Fibroblast of gingiva (primary cell): ENCODE measurements at regions not wholly inside any gene's neighbourhood (a gene's known extent, or its start where the extent isn't known, plus 50 kb on each side); places are given as distances from the start of the nearest gene placed in this dataset.

Source experiments
- DNase-seq: peaks from one replicate; pipeline ENCODE4 v3.0.0-alpha.2; 2011; ENCODE audit warnings: low read depth

DNA sequence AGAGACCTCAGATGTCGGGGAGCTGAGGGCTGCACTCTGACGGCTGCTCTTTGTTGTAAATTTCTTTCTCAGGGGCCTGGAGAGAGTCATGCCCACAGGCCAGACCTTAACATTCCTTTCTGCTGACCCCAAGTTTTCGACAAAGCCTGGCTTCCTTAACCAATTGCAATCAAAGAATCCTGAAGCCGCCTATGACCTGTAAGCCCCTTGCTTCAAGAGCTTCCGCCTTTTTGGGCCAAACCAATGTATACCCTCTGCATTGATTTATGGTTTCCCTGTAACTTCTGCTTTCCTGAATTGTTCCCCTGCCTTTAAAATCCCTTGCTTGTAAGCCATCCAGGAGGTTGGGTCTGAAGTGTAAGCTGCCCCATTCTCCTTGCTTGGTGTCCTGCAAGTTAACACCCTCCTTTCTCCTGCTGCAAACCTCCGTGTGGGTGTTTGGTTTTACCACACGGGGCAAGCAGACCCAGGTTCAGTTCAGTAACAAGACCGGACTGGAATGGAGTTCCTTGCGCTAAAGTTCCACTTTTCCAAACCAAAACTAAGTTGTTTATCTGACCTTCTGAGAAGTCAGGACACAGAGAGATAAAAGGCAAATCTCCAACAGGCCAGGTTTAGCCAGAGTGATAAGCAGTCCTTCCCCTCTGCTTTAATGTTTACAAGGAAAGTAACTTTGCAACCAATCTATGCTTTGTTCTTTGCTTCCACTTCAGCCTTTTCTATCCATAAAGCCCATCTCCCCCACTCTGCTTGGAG is 141.6 kb downstream of the KCNJ12 start:
- no peak for DNase-seq

DNA sequence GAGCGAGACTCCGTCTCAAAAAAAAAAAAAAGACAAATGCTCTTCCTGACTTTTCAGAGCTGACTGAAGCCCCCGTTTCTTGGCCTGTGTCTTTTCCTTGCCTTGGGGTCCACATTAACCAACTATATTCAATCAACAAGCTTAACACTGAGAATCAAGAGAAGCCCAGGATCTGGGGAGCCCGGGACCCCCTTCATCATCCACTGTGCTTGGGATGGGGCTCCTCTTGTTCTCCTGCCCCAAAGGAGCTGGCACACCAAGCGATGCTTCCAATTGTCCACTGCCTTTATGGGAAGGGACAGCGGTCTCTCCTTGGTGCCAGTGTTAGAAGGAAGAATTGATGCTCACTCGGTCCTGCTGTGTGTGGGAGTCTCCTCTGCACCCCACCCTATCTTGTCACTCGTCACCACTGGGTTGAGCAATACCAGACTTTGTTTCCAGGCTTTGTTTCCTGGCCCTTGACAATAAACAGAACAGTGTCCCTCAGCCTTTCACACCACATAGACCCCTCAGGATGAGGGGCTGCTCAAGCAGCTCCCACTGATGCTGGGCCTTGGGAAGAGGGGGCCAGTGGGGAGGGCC is 146.7 kb downstream of the KCNJ12 start:
- DNase-seq: no peak

DNA sequence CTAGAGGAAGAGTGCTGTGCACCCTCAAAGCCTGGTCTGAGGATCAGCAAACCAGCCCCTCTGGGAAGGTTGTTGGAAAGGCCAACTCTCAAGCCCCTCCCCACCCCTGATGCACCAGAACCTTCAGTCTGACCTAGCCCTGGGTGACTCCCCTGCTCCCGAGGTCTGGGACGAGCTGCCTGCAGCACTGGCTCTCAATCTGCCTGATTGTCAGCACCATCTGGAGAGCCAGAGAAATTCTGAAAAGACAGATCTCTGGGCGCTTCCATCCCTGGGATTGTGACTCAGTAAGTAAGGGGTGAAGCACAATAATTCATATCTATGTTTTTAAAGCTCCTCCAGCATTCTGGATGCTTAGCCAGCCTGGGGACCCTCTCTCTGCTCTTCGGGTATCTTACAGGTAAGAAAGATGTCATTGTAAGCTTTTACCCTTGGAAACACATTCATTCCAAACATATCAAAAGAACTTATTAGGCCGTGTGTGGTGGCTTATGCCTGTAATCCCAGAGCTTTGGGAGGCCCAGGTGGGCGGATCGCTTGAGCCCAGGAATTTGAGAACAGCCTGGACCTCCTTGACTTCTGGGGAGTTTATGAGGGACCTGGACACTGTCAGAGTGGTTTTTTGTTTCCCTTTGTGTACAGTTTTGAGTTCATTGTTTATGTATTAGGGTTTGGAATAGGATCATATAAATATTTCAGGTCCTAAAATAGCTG is 147.5 kb downstream of the KCNJ12 start:
- no peak for DNase-seq

DNA sequence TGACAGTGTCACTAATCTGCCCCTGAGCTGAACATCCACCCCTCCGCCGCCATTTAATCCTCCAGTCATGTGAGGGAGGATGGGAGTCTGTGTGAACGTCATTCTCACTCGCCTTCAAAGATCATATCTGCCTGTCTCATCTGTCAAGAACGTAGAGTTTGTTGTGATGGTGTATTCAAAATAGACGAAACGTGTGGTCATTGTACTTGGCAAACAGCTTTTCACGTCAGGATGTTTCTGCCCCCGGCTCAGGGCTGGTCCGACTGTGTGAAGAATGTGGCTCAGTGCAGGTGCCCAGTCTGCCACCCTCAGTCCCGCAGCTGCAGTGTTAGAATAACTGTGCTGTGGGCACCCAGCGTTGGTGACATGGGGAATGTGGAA is 148.0 kb downstream of the KCNJ12 start:
- DNase-seq: no peak

DNA sequence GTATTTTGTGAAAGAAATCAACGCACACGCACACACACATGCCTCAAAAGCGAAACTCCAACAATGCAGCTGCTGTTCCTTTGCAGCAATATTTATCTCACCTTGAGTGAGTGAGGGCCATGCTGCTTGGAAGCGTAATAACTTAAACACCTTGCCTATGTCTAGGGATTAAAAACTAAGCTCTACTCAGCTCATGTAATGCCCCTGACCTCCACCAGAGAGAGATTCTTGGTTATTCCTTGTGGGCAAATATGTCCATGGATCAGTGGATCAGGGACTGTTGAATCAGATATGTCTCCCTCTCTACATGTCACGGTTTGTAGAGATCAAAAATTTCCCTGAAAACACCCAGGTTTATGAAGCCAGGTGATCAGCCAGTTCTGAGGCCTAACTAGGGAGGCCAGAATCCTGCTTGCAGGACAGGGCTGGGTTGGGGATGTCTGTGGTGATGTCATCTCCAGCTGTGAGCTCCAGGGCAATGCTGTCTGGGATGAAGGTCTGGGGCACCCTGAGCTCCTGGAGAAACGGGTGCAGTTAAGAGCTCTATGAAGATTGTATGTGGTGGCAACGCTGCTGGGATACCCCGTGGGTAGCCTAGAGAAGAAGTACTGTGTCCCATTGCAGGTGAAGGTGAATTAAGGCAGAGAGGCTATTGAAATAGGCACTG is 149.4 kb downstream of the KCNJ12 start:
- DNase-seq: no peak

DNA sequence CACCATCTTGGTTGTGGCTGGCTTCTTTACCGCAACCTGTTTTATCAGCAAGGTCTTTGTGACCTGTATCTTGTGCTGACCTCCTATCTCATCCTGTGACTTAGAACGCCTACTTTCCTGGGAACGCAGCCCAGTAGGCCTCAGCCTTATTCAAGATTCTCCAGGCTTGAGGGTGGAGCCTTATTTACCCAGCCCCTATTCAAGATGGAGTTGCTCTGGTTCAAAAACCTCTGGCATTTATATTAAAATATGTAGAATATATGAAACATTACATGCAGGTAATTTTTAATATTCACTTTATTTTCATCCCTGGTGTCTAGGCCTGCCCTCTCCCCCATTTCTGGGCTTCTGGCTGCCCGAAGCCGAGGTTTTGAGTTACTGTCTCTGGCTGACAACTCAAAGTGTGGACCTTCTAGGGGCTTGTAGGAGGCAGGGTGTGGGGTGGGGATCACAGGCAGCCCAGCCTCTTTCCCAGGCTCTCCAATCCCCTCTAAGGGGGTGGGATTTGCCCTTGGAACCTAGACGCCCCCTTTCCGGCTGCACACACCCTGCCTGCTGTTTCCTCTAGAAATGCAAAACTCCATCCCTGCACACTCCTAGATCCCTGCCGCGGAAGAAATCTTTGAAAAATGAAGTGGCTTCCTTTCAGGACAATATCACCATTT is 152.0 kb downstream of the KCNJ12 start:
- no peak for DNase-seq

DNA sequence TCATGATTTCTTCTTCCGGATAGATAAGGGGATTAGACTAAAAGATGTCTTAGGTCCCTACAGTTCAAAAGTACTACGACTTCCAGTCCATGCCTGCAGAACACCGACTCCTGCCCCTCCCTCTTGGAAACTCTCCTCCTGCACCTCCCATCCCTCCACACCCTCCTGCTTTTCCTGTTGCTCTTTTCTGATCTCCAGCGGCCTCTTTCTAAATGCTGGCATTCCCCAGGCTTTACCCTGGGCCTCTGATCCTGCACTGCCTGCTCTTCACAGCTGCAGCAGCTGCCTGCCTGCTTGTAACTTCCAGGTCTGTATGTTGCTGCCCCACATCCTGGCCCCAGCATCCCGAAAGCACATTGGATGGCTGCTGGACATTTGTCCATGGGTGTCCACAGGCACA is 154.2 kb downstream of the KCNJ12 start:
- no peak for DNase-seq

DNA sequence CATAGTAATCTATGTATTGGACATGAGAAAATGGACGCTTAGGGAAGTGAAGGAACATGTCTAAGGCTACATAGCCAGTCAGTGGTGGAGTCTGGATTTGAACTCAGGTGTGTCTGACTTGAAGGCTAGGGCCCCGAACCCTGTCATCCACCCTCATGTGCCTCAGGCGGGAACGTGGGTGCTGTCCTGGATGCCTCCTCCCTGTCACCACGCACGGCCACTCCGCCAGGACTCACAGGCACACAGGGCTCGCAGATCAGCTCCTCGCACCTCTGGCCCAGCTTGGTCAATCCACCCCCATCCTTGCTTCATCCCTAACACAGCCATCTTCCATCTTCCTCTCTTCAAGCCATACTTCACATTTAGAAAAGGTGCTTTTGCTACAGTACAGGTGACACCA is 154.7 kb downstream of the KCNJ12 start:
- no peak for DNase-seq

DNA sequence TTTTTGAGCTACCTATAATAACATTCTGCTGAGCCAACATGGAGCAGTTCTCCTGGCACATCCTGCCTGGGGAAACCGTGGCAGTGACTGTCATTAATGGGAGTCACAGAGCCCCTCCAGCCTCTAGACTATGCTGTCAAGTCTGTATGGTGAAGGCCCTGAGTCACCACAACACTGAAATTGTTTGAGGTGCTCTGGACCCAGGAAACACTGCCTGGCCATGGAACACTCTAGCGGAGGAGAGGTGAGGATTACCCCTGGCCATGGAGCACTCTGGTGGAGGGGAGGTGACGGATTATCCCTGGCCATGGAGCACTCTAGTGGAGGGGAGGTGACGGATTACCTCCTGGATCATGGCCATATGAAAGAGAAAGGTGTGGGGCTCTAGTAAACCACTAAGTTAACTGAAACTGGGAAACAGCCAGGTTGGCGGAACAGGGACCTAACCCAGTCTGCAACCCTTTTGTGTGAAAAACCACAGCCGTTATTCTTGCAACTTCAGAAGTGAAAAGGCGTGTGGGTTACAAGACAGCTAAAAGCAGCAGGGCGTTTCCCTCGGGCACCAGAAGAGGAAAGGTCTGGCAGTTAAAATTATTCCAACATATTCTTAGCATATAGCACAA is 156.7 kb downstream of the KCNJ12 start:
- DNase-seq: no peak

DNA sequence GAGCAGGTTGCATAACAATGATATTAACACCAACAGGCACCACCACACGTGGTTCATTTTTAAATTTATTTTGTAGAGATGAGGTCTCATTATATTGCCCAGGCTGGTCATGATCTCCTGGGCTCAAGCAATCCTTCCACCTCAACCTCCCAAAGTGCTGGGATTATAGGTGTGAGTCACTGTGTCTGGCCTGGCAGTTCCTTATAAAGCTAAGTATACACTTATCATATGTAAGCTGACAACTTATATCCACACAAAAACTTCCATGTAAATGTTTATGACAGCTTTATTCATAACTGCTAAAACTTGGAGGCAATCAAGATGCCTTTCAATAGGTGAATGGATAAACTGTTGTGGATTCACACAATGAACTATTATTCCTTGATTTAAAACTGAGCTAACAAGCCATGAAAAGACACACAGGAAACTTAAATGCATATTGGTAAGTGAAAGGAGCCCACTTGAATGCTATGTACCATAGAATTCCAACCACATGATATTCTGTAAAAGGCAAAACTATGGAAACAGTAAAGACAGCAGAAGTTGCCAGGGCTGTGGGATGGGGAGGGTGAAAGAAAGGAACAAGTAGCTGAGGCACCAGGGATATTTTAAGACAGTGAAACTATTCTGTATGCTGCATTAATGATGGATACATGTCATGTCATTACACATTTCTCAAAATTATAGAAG is 156.5 kb upstream of the KCNJ18 start:
- DNase-seq: no peak

DNA sequence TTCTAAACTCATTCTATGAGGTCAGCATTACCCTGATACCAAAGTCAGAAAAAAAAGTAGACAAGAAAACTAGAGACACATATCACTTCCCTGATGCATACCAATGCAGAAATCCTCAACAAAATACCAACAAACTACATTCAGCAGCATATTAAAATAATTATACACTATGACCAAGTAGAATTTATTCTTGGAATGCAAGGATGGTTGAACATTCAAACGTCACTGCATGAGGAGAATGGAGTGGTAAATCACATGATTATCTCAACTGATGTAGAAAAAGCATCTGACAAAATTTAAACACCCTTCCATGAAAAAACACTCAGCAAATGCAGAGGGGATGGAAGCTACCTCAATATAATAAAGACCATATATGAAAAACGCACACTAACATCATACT is 155.0 kb upstream of the KCNJ18 start:
- DNase-seq: no peak

DNA sequence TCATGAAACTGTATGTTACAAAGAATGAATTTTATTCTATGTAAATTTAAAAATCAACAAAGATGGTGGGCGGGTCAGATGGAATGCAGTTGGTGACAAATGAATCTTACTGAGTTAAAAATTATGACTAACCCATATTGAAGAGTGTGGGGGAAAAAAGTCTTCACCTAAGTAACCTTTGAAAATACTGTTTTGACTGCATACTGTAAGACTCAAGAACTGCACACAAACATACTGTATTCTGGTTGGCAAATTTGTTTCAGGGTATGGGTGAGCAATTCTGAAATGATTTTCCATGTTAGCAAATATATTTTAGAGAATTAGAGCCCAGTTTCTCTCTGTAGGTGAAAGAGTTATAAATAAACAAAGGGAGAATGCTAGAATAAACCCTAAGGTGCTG is 153.7 kb upstream of the KCNJ18 start:
- DNase-seq: no peak

DNA sequence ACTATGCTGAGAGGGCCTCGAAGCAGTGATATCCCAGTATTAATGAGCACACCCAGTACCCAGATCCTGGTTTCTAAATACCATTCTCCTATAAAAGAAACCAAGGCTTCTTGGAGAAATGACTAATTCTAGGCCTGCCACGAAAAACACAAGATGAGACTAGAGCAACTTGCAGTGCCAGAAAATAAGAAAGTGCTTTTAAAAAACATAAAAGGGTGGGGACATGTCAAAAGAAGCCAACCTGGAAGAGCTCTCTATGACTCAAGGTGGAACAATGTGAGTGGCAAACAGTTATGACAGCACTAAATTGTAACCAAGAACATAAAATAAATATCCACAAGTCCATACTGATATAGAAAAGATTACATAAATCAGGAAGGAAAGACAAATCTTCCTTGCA is 153.2 kb upstream of the KCNJ18 start:
- peak; percentile 11 for DNase-seq

DNA sequence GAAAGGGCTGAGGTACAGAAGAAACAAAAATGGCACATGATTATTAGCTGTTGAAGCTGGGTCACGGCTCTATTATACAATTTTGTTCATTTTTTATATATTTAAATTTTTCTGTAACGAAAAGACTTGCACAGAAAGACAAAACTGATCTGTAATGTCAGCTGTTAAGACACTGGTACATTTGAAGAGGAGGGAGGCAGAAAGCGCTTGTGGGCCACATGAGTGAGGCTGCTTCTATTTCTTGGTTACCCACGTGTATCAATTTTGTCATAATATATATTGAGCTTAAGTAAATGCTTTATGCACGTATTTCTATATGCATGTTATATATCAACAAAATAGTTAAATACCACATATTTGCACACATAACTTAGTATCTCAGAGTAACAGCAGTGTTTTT is 151.8 kb upstream of the KCNJ18 start:
- DNase-seq: no peak

DNA sequence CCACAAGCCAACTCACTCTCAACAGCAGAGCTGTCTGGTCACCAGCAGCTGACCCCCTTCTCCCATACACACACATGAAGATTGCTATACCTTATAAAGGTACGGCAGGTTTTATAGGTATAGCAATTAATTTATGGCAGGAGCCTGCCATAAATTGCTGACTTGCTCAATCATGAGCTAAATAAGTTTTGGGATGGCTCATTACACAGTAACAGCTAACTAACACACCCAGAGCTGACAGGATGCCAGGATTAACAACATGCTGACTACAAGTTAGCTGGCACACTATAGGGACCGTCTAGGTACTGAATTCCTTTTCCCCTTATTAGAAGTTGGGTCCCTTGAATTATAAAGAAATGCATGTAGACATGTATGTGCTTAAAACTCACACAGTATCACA is 150.3 kb upstream of the KCNJ18 start:
- no peak for DNase-seq

DNA sequence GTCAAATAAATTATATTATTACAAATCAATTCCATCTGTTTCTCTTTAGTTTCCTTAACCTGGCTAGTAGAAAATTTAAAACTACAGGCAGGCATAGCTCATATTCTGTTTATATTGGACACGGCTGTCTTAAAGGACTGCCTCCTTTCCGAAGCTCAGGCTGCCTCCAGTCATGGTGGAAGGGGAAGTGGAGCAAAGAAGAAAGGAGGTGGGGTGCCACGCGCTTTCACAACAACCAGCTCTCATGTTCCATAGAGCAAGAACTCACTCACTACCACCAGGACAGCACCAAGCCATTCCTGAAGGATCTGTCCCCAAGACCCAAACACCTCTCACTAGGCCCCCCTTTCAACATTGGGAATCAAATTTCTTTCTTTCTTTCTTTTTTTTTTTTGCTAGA is 149.3 kb upstream of the KCNJ18 start:
- peak; percentile 33 for DNase-seq

DNA sequence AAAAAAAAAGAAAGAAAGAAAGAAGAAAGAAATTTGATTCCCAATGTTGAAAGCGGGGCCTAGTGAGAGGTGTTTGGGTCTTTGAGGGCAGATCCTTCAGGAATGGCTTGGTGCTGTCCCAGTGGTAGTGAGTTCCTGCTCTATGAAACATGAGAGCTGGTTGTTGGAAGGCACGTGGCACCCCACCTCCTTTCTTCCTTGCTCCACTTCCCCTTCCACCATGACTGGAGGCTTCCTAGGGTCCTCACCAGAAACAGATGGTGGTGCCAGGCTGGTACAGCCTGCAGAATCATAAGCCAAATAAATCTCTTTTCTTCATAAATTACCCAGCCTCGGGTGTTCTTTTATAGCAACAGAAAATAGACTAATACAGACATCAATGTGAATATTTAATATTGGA is 147.3 kb upstream of the KCNJ18 start:
- DNase-seq: no peak

DNA sequence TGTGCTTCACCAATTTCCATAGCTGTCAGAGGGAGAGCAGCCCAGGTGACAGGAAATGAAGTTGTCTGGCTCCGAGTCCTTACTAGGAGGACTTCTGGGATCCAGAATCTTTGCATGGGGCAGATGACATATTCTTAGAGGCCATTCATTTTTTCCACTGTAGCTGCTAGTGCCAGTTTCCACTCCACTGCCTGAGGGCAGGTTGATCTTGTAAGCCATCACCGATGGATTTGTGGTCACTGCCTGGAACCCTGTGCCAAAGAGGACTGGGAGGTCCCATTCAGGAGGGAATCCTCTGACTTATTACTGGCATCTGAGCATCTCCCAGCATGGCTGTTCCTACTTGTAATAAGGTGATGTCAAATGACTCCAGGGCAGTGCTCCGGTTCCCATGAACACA is 144.1 kb upstream of the KCNJ18 start:
- DNase-seq: peak; percentile 38

DNA sequence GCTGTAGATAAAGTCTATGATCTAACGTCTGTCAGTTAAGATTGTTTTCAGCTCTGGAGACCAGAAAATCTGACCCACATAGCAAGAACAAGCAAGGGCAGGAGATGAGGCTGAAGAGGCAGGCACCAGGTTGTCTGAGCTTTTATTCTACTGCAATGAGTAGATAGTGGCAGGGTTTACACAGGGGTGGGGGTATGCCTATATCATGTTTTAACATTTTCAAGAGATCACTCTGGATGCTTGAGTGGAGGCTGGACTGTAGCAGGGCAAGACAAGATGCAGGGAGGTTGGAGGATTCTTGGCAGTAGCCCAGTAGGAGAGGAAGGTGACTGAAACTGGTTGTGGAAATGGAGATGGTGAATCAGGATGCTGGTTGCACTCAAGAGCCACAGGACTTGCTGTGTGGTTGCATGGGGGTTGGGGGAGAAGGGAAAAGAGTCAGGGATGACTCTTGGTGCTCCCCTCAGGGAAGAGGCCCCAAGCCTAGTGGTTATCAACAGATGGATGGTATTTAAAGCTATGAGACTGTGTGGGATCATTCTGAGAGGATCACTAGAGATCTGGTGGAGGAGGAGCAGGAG is 143.1 kb upstream of the KCNJ18 start:
- DNase-seq: no peak

DNA sequence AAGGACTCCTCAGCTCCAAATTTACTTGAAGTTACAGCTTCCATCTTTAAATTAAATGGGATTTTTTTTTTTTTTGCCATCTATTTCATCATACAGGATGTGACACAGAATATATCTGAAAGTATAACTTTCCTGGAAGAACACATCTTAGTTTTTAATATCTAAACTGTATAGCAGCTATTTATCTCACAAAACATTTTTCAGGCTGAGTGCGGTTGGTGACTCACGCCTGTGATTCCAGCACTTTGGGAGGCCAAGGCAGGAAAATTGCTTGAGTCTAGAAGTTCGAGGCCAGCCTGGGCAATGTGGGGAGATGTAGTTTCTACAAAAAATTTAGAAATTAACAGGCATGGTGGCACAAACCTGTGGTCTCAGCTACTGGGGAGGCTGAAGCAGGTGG is 142.3 kb upstream of the KCNJ18 start:
- DNase-seq: peak; percentile 50
